Aorta (tissue), 5 donors: ENCODE measurements at regions not wholly inside any gene's neighbourhood (a gene's known extent, or its start where the extent isn't known, plus 50 kb on each side); places are given as distances from the start of the nearest gene placed in this dataset.

Experiments
- ATAC-seq: fragments of 200-7000 bp; cut with Tn5 transposase; one replicate; pipeline ENCODE4 v1.9.1; 2022; ENCODE audit warnings: moderate library complexity; ENCODE audit not compliant: low FRiP score
- DNase-seq, 2 donors: peaks; one replicate each; pipeline ENCODE4 v3.0.0-alpha.2; 2020
- H3K27ac ChIP-seq, 2 donors: one replicate each; pipeline ENCODE4 v1.5.1; 2013; ENCODE audit warnings: low read length in 2 of 2, mild to moderate bottlenecking in 2 of 2, moderate library complexity in 2 of 2, control low read depth in 1 of 2, inconsistent platforms in 1 of 2, low read depth in 1 of 2
- H3K27me3 ChIP-seq, 2 donors: one replicate each; pipeline ENCODE4 v1.6.1; 2013; ENCODE audit warnings: control low read depth in 1 of 2, low read length in 1 of 2, mild to moderate bottlenecking in 1 of 2, moderate library complexity in 1 of 2; ENCODE audit not compliant: insufficient read depth in 2 of 2, control insufficient read depth in 1 of 2
- H3K36me3 ChIP-seq, 2 donors: one replicate each; pipeline ENCODE4 v1.6.1; 2013; ENCODE audit warnings: control low read depth in 1 of 2, low read length in 1 of 2, mild to moderate bottlenecking in 1 of 2; ENCODE audit not compliant: insufficient read depth in 2 of 2, control insufficient read depth in 1 of 2
- H3K4me1 ChIP-seq, 2 donors: one replicate each; pipeline ENCODE4 v1.6.1; 2013; ENCODE audit warnings: low read length in 2 of 2, control low read depth in 1 of 2, mild to moderate bottlenecking in 1 of 2, moderate library complexity in 1 of 2; ENCODE audit not compliant: insufficient read depth in 2 of 2, control insufficient read depth in 1 of 2
- H3K4me3 ChIP-seq, 2 donors: one replicate each; pipeline ENCODE4 v1.5.1; 2013; ENCODE audit warnings: low read length in 2 of 2, control low read depth in 1 of 2, mild to moderate bottlenecking in 1 of 2
- H3K9me3 ChIP-seq: one replicate; pipeline ENCODE4 v1.6.1; 2013; ENCODE audit warnings: mild to moderate bottlenecking, low read length; ENCODE audit not compliant: control insufficient read depth
- WGBS, 2 donors: extraction: QIAGEN DNeasy Blood & Tissue Kit; methylation state at CpG; one replicate each; pipeline ENCODE4 v1.1.7; 2013; 5-methylcytosine and 5-hydroxymethylcytosine counted together
- intact Hi-C, 2 donors: fragments of 100-400 bp; cut with DNase I; formaldehyde crosslinking; loops; one replicate each; pipeline versions ENCODE4 v1.14.2 to v1.15.0; 2022
- donor health status: healthy with polysubstance abuse.
- donor health status: Bipolar disorder and iron deficiency.
- donor health status: DM: no; HTN: no; CAD: no.
- donor health status: DM: no; HTN: no; CAD: no.
- donor health status: DM: yes; HTN: yes; CAD: no.

- WGBS, 2 donors = 81 to 83% methylated on average over 7 of the region's 7 CpGs
- Histone ChIP-seq H3K4me3 (no peak overlapping the region), H3K27me3 (no peaks in the 10 kb centered on the region), H3K4me1 (no peaks in the 10 kb centered on the region), H3K9me3 (no peaks in the 10 kb centered on the region), H3K27ac (no peak overlapping the region), H3K36me3 (no peaks in the 10 kb centered on the region)
- ATAC-seq (no peak), DNase-seq (no peak)
- intact Hi-C loops = no loop called here
Observed at GRCh38 chr6:149201068-149201655, 116.3 kb upstream of the TAB2 start.

GRCh38 chr6:149202100-149202499, 115.4 kb upstream of the TAB2 start:
- intact Hi-C loops = no loop called here
- no peak overlapping the region for H3K4me3 ChIP-seq
- WGBS, 2 donors = 95 to 98% methylated on average over 4 of the region's 4 CpGs
- H3K27ac ChIP-seq = no peak overlapping the region
- no peaks in the 10 kb centered on the region for H3K27me3 ChIP-seq
- no peaks in the 10 kb centered on the region for H3K9me3 ChIP-seq
- no peak for ATAC-seq
- no peak for DNase-seq
- no peaks in the 10 kb centered on the region for H3K4me1 ChIP-seq
- H3K36me3 ChIP-seq = no peaks in the 10 kb centered on the region

- no peak for ATAC-seq
- H3K9me3 ChIP-seq = no peaks in the 10 kb centered on the region
- H3K27me3 ChIP-seq = no peaks in the 10 kb centered on the region
- no peak for DNase-seq
- H3K36me3 ChIP-seq = no peaks in the 10 kb centered on the region
- no peaks in the 10 kb centered on the region for H3K4me1 ChIP-seq
- H3K27ac ChIP-seq = no peak overlapping the region
- no peak overlapping the region for H3K4me3 ChIP-seq
- WGBS, 2 donors = 93 to 96% methylated on average over 3 of the region's 3 CpGs
- intact Hi-C loops = no loop called here
Observed at GRCh38 chr6:149202952-149203351, 114.6 kb upstream of the TAB2 start.

- Histone ChIP-seq H3K4me1 (no peaks in the 10 kb centered on the region), H3K27me3 (no peaks in the 10 kb centered on the region), H3K36me3 (no peaks in the 10 kb centered on the region), H3K27ac (no peak overlapping the region), H3K4me3 (no peak overlapping the region), H3K9me3 (no peaks in the 10 kb centered on the region)
- intact Hi-C loops = no loop called here
- DNase-seq = no peak
- ATAC-seq = no peak
- WGBS, 2 donors = 64 to 72% methylated on average over 4 of the region's 4 CpGs
Observed at GRCh38 chr6:149203509-149203908, 114.0 kb upstream of the TAB2 start.

- WGBS, 2 donors = 79 to 82% methylated on average over 4 of the region's 4 CpGs
- Histone ChIP-seq H3K27me3 (no peaks in the 10 kb centered on the region), H3K9me3 (no peaks in the 10 kb centered on the region), H3K4me1 (no peaks in the 10 kb centered on the region), H3K4me3 (no peak overlapping the region), H3K36me3 (no peaks in the 10 kb centered on the region), H3K27ac (no peak overlapping the region)
- DNase-seq (no peak), ATAC-seq (no peak)
- intact Hi-C loops = no loop called here
Observed at GRCh38 chr6:149208134-149208601, 109.3 kb upstream of the TAB2 start.

GRCh38 chr6:149209871-149210775, 107.4 kb upstream of the TAB2 start:
- ATAC-seq (no peak), DNase-seq (no peak)
- no peaks in the 10 kb centered on the region for H3K27me3 ChIP-seq
- H3K9me3 ChIP-seq = no peaks in the 10 kb centered on the region
- intact Hi-C loops = no loop called here
- H3K36me3 ChIP-seq = no peaks in the 10 kb centered on the region
- H3K27ac ChIP-seq = no peak overlapping the region
- H3K4me1 ChIP-seq = no peaks in the 10 kb centered on the region
- no peak overlapping the region for H3K4me3 ChIP-seq
- 78 to 79% methylated on average over 2 of the region's 2 CpGs for WGBS, 2 donors

GRCh38 chr6:149211046-149211571, 106.4 kb upstream of the TAB2 start:
- Histone ChIP-seq H3K9me3 (no peaks in the 10 kb centered on the region), H3K27ac (no peak overlapping the region), H3K27me3 (no peaks in the 10 kb centered on the region), H3K36me3 (no peaks in the 10 kb centered on the region), H3K4me1 (no peaks in the 10 kb centered on the region), H3K4me3 (no peak overlapping the region)
- WGBS, 2 donors = 89 to 93% methylated on average over 6 of the region's 6 CpGs
- intact Hi-C loops = no loop called here
- ATAC-seq = no peak
- DNase-seq = no peak

- Histone ChIP-seq H3K36me3 (no peaks in the 10 kb centered on the region), H3K9me3 (no peaks in the 10 kb centered on the region), H3K4me1 (no peaks in the 10 kb centered on the region), H3K27me3 (no peaks in the 10 kb centered on the region), H3K27ac (no peak overlapping the region), H3K4me3 (no peak overlapping the region)
- 67 to 74% methylated on average over 6 of the region's 6 CpGs for WGBS, 2 donors
- intact Hi-C loops = no loop called here
- ATAC-seq = no peak
- DNase-seq = no peak
Observed at GRCh38 chr6:149212206-149212605, 105.3 kb upstream of the TAB2 start.
